Progenitor cell of endocrine pancreas (in vitro differentiated cells): ENCODE measurements at regions not wholly inside any gene's neighbourhood (a gene's known extent, or its start where the extent isn't known, plus 50 kb on each side); places are given as distances from the start of the nearest gene placed in this dataset.
"Not testable (repeated sequence)": the region's sequence is repeated elsewhere in the genome, so short reads cannot be mapped to it uniquely, and the experiment has no call there.

ENCODE experiments used
- DNase-seq: peaks from one replicate; pipeline ENCODE4 v3.0.0; 2021; ENCODE audit warnings: low spot score; ENCODE audit not compliant: unreplicated experiment
- H3K27ac Mint-ChIP-seq: 2 replicates; pipeline ENCODE4 v1.8.0; 2021; ENCODE audit warnings: mild to moderate bottlenecking, moderate library complexity, mixed read lengths
- H3K27me3 Mint-ChIP-seq: 2 replicates; pipeline ENCODE4 v1.8.0; 2021; ENCODE audit warnings: mixed read lengths
- H3K36me3 Mint-ChIP-seq: 2 replicates; pipeline ENCODE4 v1.8.0; 2022; ENCODE audit warnings: mixed read lengths; ENCODE audit not compliant: insufficient read depth
- H3K4me1 Mint-ChIP-seq: 2 replicates; pipeline ENCODE4 v1.8.0; 2021; ENCODE audit warnings: low read depth, mixed read lengths
- H3K4me3 Mint-ChIP-seq: 2 replicates; pipeline ENCODE4 v1.8.0; 2021; ENCODE audit warnings: low read depth, mild to moderate bottlenecking, moderate library complexity, mixed read lengths
- H3K9me3 Mint-ChIP-seq: 2 replicates; pipeline ENCODE4 v1.8.0; 2021; ENCODE audit warnings: low read depth, mixed read lengths
- TF ChIP-seq, protein P1 (sequence below): fragments of 200-600 bp; sonication (generic); IDR thresholded peaks from one replicate; pipeline ENCODE4 v1.5.0; 2021; ENCODE audit warnings: antibody characterized with exemption, mild to moderate bottlenecking; ENCODE audit not compliant: unreplicated experiment

DNA sequence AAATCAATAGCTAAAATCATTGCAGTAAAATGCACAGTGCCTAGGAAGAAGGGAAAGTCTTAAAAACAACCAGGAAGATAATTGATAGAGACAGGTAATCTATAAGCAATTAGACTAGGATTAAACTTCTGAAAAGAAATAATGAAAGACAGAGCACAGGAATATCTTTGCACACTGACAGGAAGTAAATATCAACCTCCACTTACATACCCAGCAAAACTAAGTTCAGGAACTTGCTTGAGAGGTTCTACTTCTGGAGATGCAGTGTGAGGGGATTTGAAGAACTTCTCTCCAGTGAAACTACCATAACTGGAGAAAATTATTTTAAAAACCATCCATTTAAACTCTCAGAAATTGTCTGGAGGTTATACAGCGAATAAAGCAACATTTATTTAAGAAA lies 104.1 kb downstream of the EHF start:
- Mint-ChIP-seq H3K27ac (no peak overlapping the region), H3K4me3 (no peak overlapping the region), H3K27me3 (no peaks in the 10 kb centered on the region), H3K9me3 (peaks cover 28% of the 10 kb centered on the region), H3K36me3 (peaks cover 77% of the 10 kb centered on the region), H3K4me1 (no peaks in the 10 kb centered on the region)
- no peak for DNase-seq
- TF ChIP-seq, protein P1, sequence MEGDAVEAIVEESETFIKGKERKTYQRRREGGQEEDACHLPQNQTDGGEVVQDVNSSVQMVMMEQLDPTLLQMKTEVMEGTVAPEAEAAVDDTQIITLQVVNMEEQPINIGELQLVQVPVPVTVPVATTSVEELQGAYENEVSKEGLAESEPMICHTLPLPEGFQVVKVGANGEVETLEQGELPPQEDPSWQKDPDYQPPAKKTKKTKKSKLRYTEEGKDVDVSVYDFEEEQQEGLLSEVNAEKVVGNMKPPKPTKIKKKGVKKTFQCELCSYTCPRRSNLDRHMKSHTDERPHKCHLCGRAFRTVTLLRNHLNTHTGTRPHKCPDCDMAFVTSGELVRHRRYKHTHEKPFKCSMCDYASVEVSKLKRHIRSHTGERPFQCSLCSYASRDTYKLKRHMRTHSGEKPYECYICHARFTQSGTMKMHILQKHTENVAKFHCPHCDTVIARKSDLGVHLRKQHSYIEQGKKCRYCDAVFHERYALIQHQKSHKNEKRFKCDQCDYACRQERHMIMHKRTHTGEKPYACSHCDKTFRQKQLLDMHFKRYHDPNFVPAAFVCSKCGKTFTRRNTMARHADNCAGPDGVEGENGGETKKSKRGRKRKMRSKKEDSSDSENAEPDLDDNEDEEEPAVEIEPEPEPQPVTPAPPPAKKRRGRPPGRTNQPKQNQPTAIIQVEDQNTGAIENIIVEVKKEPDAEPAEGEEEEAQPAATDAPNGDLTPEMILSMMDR, result no peak

- Mint-ChIP-seq H3K9me3 (peaks cover 20% of the 10 kb centered on the region), H3K27ac (peak overlapping the region; percentile 17), H3K36me3 (peaks cover 47% of the 10 kb centered on the region), H3K27me3 (no peaks in the 10 kb centered on the region), H3K4me3 (no peak overlapping the region), H3K4me1 (no peaks in the 10 kb centered on the region)
- TF ChIP-seq, protein P1, result no peak
- no peak for DNase-seq
Measured at GRCh38 chr11:34721646-34722045, 100.8 kb downstream of the EHF start.

- Mint-ChIP-seq H3K27ac (no peak overlapping the region), H3K9me3 (peaks cover 17% of the 10 kb centered on the region), H3K27me3 (no peaks in the 10 kb centered on the region), H3K4me3 (no peak overlapping the region), H3K36me3 (peaks cover 43% of the 10 kb centered on the region), H3K4me1 (no peaks in the 10 kb centered on the region)
- no peak for DNase-seq
- TF ChIP-seq, protein P1, result no peak
Measured at GRCh38 chr11:34719303-34719848, 98.5 kb downstream of the EHF start.

DNA sequence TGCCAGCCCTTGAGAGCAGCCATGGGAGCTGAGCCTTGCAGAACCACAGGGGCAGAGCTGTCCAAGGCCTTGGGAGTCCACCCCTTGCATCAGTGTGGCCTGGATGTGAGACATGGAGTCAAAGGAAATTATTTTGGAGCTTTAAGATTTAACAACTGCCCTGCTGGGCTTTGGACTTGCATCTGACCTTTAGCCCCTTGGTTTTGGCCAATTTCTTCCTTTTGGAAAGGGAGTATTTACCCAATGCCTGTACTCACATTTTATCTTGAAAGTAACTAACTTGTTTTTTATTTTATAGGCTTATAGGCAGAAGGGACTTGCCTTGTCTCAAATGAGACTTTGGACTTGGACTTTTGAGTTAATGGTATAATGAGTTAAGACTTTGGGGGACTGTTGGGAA lies 92.7 kb downstream of the EHF start:
- Mint-ChIP-seq H3K9me3 (peaks cover 33% of the 10 kb centered on the region), H3K36me3 (peaks cover 64% of the 10 kb centered on the region)
- not testable (repeated sequence) for H3K4me1 Mint-ChIP-seq, H3K4me3 Mint-ChIP-seq, H3K27me3 Mint-ChIP-seq, H3K27ac Mint-ChIP-seq, DNase-seq
